ENCODE measurements at regions not wholly inside any gene's neighbourhood (a gene's known extent, or its start where the extent isn't known, plus 50 kb on each side); places are given as distances from the start of the nearest gene placed in this dataset.

- ChIA-PET CTCF (no interaction called here), POLR2A (no interaction called here)
- TF ChIP-seq CTBP1 (IDR thresholded peaks at IDR 0.05; ENCODE audit: borderline replicate concordance) (no peak), FOXM1 (IDR thresholded peaks at IDR 0.05; ENCODE audit: borderline replicate concordance) (no peak), ELF4 (IDR thresholded peaks at IDR 0.05) (no peak), SP1 (IDR thresholded peaks at IDR 0.05) (no peak), FOXK2 (IDR thresholded peaks at IDR 0.05) (no peak), ZNF384 (IDR thresholded peaks at IDR 0.05) (no peak), HDGF (IDR thresholded peaks at IDR 0.05; ENCODE audit: borderline replicate concordance) (no peak), LEF1 (IDR thresholded peaks at IDR 0.05; ENCODE audit: borderline replicate concordance) (no peak), NFRKB (IDR thresholded peaks at IDR 0.05) (no peak), FOXA1 (IDR thresholded peaks at IDR 0.05) (no peak), ARNT (IDR thresholded peaks at IDR 0.05) (no peak), TARDBP (IDR thresholded peaks at IDR 0.05) (no peak), BHLHE40 (IDR thresholded peaks at IDR 0.05; ENCODE audit: borderline replicate concordance) (no peak), PKNOX1 (IDR thresholded peaks at IDR 0.05) (no peak), SUZ12 (IDR thresholded peaks at IDR 0.05) (no peak), L3MBTL2 (conservative IDR thresholded peaks at IDR 0.05) (no peak)
- no peak for DNase-seq (ENCODE audit: extremely low spot score)
These were observed 81.4 kb upstream of the DAB2 start for GRCh38 chr5:39506211-39506610.

- TF ChIP-seq ARNT (IDR thresholded peaks at IDR 0.05) (no peak), CTBP1 (IDR thresholded peaks at IDR 0.05; ENCODE audit: borderline replicate concordance) (no peak), FOXA1 (IDR thresholded peaks at IDR 0.05) (no peak), TARDBP (IDR thresholded peaks at IDR 0.05) (no peak), FOXK2 (IDR thresholded peaks at IDR 0.05) (no peak), L3MBTL2 (conservative IDR thresholded peaks at IDR 0.05) (no peak)
- CTCF ChIA-PET, result no interaction called here
- POLR2A ChIA-PET, result no interaction called here
- DNase-seq (ENCODE audit: extremely low spot score), result no peak
These were observed 81.0 kb upstream of the DAB2 start for GRCh38 chr5:39505791-39506190.

- POLR2A ChIA-PET, result no interaction called here
- CTCF ChIA-PET, result interaction anchor here (1.2 kb wide), 1 partner anchor 10 kb away, joined by 3 read pairs; no protein-coding TSS in a partner anchor
- TF ChIP-seq ELF4 (IDR thresholded peaks at IDR 0.05) (no peak), TARDBP (IDR thresholded peaks at IDR 0.05) (no peak), PKNOX1 (IDR thresholded peaks at IDR 0.05) (no peak), ARNT (IDR thresholded peaks at IDR 0.05) (no peak), FOXM1 (IDR thresholded peaks at IDR 0.05; ENCODE audit: borderline replicate concordance) (no peak)
- no peak for DNase-seq (ENCODE audit: extremely low spot score)
These were observed 80.6 kb upstream of the DAB2 start for GRCh38 chr5:39505363-39505762.

GRCh38 chr5:39503155-39503554, 78.4 kb upstream of the DAB2 start:
- ChIA-PET POLR2A (interaction anchor here (1.3 kb wide), 1 partner anchor 78 kb away, joined by 4 read pairs; the partner anchor contains the start of gene DAB2), CTCF (no interaction called here)
- TF ChIP-seq NFRKB (IDR thresholded peaks at IDR 0.05) (no peak), BHLHE40 (IDR thresholded peaks at IDR 0.05; ENCODE audit: borderline replicate concordance) (no peak), TARDBP (IDR thresholded peaks at IDR 0.05) (no peak), PKNOX1 (IDR thresholded peaks at IDR 0.05) (no peak), L3MBTL2 (conservative IDR thresholded peaks at IDR 0.05) (no peak), ARNT (IDR thresholded peaks at IDR 0.05) (no peak), SP1 (IDR thresholded peaks at IDR 0.05) (no peak), HDGF (IDR thresholded peaks at IDR 0.05; ENCODE audit: borderline replicate concordance) (no peak)

GRCh38 chr5:39502704-39503103, 77.9 kb upstream of the DAB2 start:
- ChIA-PET POLR2A (interaction anchor here (1.3 kb wide), 1 partner anchor 78 kb away, joined by 4 read pairs; the partner anchor contains the start of gene DAB2), CTCF (no interaction called here)
- TF ChIP-seq FOXM1 (IDR thresholded peaks at IDR 0.05; ENCODE audit: borderline replicate concordance) (no peak), L3MBTL2 (conservative IDR thresholded peaks at IDR 0.05) (no peak), BHLHE40 (IDR thresholded peaks at IDR 0.05; ENCODE audit: borderline replicate concordance) (no peak), PKNOX1 (IDR thresholded peaks at IDR 0.05) (no peak), TARDBP (IDR thresholded peaks at IDR 0.05) (no peak)

More at GRCh38 chr5:39503155-39503554, 78.4 kb upstream of the DAB2 start:
- DNase-seq (ENCODE audit: extremely low spot score), result no peak

GRCh38 chr5:39501397-39501796, 76.6 kb upstream of the DAB2 start:
- DNase-seq (ENCODE audit: extremely low spot score), result no peak
- CTCF ChIA-PET, result interaction anchor here (1.0 kb wide), 1 partner anchor 23 kb away, joined by 3 read pairs; no protein-coding TSS in a partner anchor
- POLR2A ChIA-PET, result interaction anchor here (0.6 to 1.1 kb wide), 2 partner anchors 76 to 1902 kb away, joined by 3 to 5 read pairs; partner anchors contain the start of gene DAB2
- TF ChIP-seq CTBP1 (IDR thresholded peaks at IDR 0.05; ENCODE audit: borderline replicate concordance) (no peak), LEF1 (IDR thresholded peaks at IDR 0.05; ENCODE audit: borderline replicate concordance) (no peak), BHLHE40 (IDR thresholded peaks at IDR 0.05; ENCODE audit: borderline replicate concordance) (no peak), SP1 (IDR thresholded peaks at IDR 0.05) (no peak)

More at GRCh38 chr5:39502704-39503103, 77.9 kb upstream of the DAB2 start:
- DNase-seq (ENCODE audit: extremely low spot score), result no peak
